GM18867 (cell line): ENCODE measurements at regions not wholly inside any gene's neighbourhood (a gene's known extent, or its start where the extent isn't known, plus 50 kb on each side); places are given as distances from the start of the nearest gene placed in this dataset.

Experiments used
- ATAC-seq: cut with Tn5 transposase; IDR thresholded peaks from one replicate; pipeline ENCODE4 v1.9.1; 2021; ENCODE audit warnings: mild to moderate bottlenecking, moderate library complexity; ENCODE audit not compliant: unreplicated experiment

DNA sequence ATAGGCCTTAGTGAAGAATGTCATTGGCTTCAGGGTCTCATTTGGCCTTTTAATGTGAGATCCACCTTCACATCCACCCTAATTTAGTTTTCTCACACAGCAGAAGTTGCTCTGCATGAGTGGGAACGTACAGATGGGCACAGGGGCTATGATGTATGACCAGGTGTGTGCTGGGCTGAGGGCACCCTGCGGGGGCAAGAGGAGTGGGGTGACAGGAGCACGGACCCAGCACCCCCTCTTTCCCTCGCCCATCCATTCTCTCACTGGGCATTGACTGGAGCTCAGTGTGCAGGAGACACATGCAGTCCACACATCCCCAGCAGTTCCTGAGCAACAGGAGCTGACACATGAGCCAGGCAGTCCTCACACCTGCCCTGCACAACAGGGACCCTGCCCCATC lies 95.1 kb upstream of the PPP2R2D start:
- no peak for ATAC-seq

GRCh38 chr10:131806146-131806545 lies 94.7 kb upstream of the PPP2R2D start:
- no peak for ATAC-seq

GRCh38 chr10:131806646-131807317 lies 94.0 kb upstream of the PPP2R2D start:
- ATAC-seq: no peak

GRCh38 chr10:131808370-131808930 lies 92.4 kb upstream of the PPP2R2D start:
- ATAC-seq: no peak

GRCh38 chr10:131810036-131810804 lies 90.6 kb upstream of the PPP2R2D start:
- ATAC-seq: no peak

- no peak for ATAC-seq
Observed at GRCh38 chr10:131810805-131811629, 89.8 kb upstream of the PPP2R2D start.

GRCh38 chr10:131811630-131812403 lies 89.0 kb upstream of the PPP2R2D start:
- no peak for ATAC-seq

DNA sequence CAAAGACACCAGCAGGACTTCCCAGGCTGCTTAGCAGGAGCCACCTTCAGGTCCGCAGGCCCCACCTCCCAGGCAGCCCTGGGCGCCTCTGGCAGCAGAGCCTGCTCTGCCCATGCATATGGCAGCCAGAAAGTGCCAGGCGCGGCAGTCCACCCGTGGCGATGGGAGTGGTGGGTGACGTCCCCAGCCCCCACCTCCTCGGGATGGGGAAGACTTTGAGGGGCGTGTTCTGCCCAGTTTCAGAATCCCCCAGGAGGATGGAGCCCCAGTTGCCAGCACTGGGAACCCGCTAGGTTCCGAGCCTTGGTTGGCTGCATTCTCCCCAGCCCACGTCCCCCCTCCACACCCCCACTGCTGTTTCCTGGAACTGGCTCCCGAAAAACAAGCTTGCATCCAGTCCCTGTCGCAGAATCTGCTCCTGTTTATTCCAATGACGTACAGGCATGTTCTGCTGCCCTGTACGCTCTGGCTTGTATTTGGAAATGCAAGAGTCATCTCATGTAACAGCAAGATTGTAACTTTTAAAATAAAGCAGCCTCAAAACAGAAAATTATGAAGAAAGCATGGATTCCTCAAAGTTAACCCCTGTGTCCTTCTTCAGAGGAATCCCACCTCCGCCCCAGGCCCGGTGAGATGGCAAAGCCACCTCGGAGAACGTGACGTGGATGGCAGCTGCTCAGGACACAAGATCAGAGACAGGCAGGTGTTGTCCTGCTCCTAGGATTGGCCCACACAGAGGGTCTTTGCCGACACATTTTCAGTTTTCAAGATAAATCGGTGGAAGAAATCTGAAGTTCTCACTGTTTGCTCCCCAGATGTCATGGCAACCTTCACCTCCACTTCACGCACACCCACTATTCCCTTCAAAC lies 87.8 kb upstream of the PPP2R2D start:
- ATAC-seq: no peak

- ATAC-seq: no peak
Observed at GRCh38 chr10:131814567-131815265, 86.1 kb upstream of the PPP2R2D start.

DNA sequence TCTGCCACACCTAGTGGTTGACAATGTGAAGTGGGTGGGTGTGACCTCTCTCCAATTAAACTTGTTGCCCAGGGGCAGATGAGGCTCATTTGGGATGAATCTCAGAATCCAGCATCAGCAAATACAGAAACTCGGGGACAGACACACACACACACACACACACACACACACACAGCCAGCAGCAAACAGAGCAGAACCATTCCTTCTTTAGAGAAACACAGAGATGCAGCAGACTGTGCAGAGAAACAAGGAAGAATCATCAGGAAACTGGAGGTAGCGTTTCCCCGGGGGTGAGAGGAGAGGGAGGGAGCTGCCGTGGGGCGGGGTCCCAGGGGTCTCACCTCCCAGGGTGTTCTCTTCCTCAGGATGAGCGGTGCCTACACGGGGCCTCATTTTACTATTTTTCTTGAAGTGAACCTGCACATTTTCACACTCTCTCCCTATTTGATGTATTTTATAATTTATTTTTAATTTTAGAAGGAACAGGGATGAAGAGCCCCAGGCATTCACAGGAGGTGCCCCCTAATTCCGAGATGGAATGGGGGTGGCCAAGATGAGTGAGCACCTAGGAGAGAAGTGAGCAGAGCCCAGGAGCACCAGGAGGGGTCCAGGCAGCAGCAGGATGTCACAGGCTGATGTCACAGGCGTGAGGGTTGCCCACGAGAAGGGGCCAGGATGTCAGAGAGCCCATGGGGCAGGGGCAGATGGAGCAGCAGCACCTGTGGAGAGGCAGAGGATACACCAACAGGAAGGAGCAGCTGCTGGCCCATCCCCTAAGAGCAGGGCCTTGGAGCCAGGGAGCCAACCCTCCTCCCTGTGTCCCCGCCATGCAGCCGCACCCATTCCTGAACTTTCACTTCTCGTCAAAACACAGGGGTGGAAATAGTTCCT lies 85.3 kb upstream of the PPP2R2D start:
- no peak for ATAC-seq

- no peak for ATAC-seq
Observed at GRCh38 chr10:131816157-131816775, 84.5 kb upstream of the PPP2R2D start.

- ATAC-seq: no peak
Observed at GRCh38 chr10:131816941-131817700, 83.7 kb upstream of the PPP2R2D start.

GRCh38 chr10:131817866-131818509 lies 82.8 kb upstream of the PPP2R2D start:
- no peak for ATAC-seq

- no peak for ATAC-seq
Observed at GRCh38 chr10:131818510-131819234, 82.1 kb upstream of the PPP2R2D start.

DNA sequence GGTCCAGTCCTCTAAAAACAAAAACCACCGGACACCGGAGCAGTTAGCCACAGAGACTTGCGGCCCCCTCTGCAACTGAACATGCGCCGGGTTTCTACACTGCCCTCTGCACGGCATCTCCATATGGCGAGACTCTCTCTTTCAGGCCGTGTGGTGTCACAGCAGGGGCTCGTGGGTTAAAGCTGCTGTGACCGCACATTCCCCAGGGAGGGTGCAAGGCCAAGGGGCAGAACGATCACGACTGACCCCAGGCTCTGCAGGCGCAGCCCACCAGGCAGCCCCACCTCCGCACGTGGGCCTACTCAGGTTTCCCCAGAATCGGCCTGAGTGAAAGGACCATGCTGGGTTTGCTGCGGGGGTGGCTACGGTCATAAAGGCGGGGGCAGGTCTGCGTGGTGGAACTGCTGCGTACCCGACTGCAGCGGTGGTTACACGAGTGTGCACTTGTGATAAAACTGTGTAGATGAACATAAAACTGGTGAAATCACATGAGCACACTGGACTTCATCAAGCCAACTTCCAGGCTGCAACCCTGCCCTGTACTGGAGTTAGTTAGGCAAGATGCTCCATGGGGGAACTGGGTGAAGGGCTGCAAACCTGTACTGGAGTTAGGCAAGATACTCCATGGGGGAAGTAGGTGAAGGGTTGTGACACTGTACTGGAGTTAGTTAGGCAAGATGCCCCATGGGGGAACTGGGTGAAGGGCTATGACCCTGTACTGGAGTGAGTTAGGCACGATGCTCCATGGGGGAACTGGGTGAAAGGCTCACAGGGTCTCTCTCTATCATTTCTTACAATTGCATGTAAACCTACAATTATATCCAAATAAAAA lies 81.4 kb upstream of the PPP2R2D start:
- no peak for ATAC-seq
